Hepatocyte (in vitro differentiated cells): ENCODE measurements at regions not wholly inside any gene's neighbourhood (a gene's known extent, or its start where the extent isn't known, plus 50 kb on each side); places are given as distances from the start of the nearest gene placed in this dataset.

ENCODE experiments used
- DNase-seq: peaks from one replicate; pipeline ENCODE4 v3.0.0-alpha.2; 2016; ENCODE audit warnings: low spot score
- H2AFZ ChIP-seq: fragments of 200-600 bp; sonication (generic); 2 replicates; pipeline ENCODE4 v1.6.0; 2016; ENCODE audit warnings: antibody characterized with exemption, mild to moderate bottlenecking
- H3K27ac ChIP-seq: fragments of 200-600 bp; sonication (generic); 2 replicates; pipeline ENCODE4 v1.5.1; 2016; ENCODE audit warnings: mild to moderate bottlenecking
- H3K27me3 ChIP-seq: fragments of 200-600 bp; sonication (generic); 2 replicates; pipeline ENCODE4 v1.6.1; 2016
- H3K36me3 ChIP-seq: fragments of 200-600 bp; sonication (generic); replicated peaks from 2 replicates; pipeline ENCODE4 v1.5.1; 2016; ENCODE audit warnings: low read depth; ENCODE audit not compliant: insufficient read depth
- H3K4me1 ChIP-seq: fragments of 200-600 bp; sonication (generic); 2 replicates; pipeline ENCODE4 v1.5.1; 2016; ENCODE audit warnings: mild to moderate bottlenecking, moderate library complexity; ENCODE audit not compliant: insufficient read depth
- H3K4me2 ChIP-seq: fragments of 200-600 bp; sonication (generic); 2 replicates; pipeline ENCODE4 v1.6.0; 2016
- H3K4me3 ChIP-seq: fragments of 200-600 bp; sonication (generic); 2 replicates; pipeline ENCODE4 v1.5.1; 2016; ENCODE audit warnings: mild to moderate bottlenecking
- H3K79me2 ChIP-seq: fragments of 200-600 bp; sonication (generic); 2 replicates; pipeline ENCODE4 v1.6.0; 2017; ENCODE audit warnings: mild to moderate bottlenecking
- H3K9me2 ChIP-seq: fragments of 200-600 bp; sonication (generic); replicated peaks from 2 replicates; pipeline ENCODE4 v1.6.0; 2017; ENCODE audit warnings: mild to moderate bottlenecking; ENCODE audit not compliant: insufficient read depth
- H3K9me3 ChIP-seq: fragments of 200-600 bp; sonication (generic); 2 replicates; pipeline ENCODE4 v1.5.1; 2016; ENCODE audit warnings: low read depth, mild to moderate bottlenecking
- H4K20me1 ChIP-seq: fragments of 200-600 bp; sonication (generic); 2 replicates; pipeline ENCODE4 v1.6.0; 2016; ENCODE audit warnings: mild to moderate bottlenecking; ENCODE audit not compliant: insufficient read depth, poor library complexity, severe bottlenecking
- CTCF ChIP-seq: fragments of 200-600 bp; sonication (generic); IDR thresholded peaks from 2 replicates; pipeline ENCODE4 v1.5.1; 2016; ENCODE audit warnings: antibody characterized with exemption, mild to moderate bottlenecking; ENCODE audit not compliant: poor library complexity
- EZH2 ChIP-seq: fragments of 200-600 bp; sonication (generic); IDR thresholded peaks from 2 replicates; pipeline ENCODE4 v1.6.1; 2016; ENCODE audit warnings: antibody characterized with exemption, mild to moderate bottlenecking, borderline replicate concordance
- EZH2phosphoT487 ChIP-seq: fragments of 200-600 bp; sonication (generic); IDR thresholded peaks from one replicate; pipeline ENCODE4 v1.6.1; 2018; ENCODE audit warnings: antibody characterized with exemption, mild to moderate bottlenecking, low read depth, moderate library complexity; ENCODE audit not compliant: unreplicated experiment, severe bottlenecking
- WGBS: methylation state at CpG from one replicate; pipeline ENCODE4 v1.1.6; 2016; ENCODE audit warnings: low lambda C conversion rate; ENCODE audit errors: missing lambda C conversion rate; 5-methylcytosine and 5-hydroxymethylcytosine counted together

- Histone ChIP-seq H4K20me1 (no peaks in the 10 kb centered on the region), H3K27me3 (no peaks in the 10 kb centered on the region), H3K36me3 (no peaks in the 10 kb centered on the region), H3K79me2 (no peaks in the 10 kb centered on the region), H3K9me2 (no peaks in the 10 kb centered on the region), H3K4me3 (no peak overlapping the region), H3K4me2 (no peak overlapping the region), H3K9me3 (no peaks in the 10 kb centered on the region), H3K27ac (no peak overlapping the region), H3K4me1 (no peaks in the 10 kb centered on the region), H2AFZ (no peak overlapping the region)
- no peak for DNase-seq
- TF ChIP-seq EZH2phosphoT487 (no peak), EZH2 (no peak), CTCF (no peak)
- WGBS = 90% methylated on average over 17 of the region's 21 CpGs
Observed at GRCh38 chr22:44439356-44440223, 58.4 kb downstream of the RTL6 start.

- no peaks in the 10 kb centered on the region for H3K4me1 ChIP-seq
- no peak overlapping the region for H2AFZ ChIP-seq
- H3K27ac ChIP-seq = no peak overlapping the region
- no peak for DNase-seq
- H3K9me2 ChIP-seq = no peaks in the 10 kb centered on the region
- H3K79me2 ChIP-seq = no peaks in the 10 kb centered on the region
- H3K4me3 ChIP-seq = no peak overlapping the region
- TF ChIP-seq EZH2phosphoT487 (no peak), EZH2 (no peak), CTCF (no peak)
- no peaks in the 10 kb centered on the region for H3K9me3 ChIP-seq
- H3K36me3 ChIP-seq = no peaks in the 10 kb centered on the region
- no peaks in the 10 kb centered on the region for H4K20me1 ChIP-seq
- no peak overlapping the region for H3K4me2 ChIP-seq
- 95% methylated on average over 20 of the region's 20 CpGs for WGBS
- no peaks in the 10 kb centered on the region for H3K27me3 ChIP-seq
Observed at GRCh38 chr22:44438481-44439131, 59.4 kb downstream of the RTL6 start.

- no peak overlapping the region for H3K4me2 ChIP-seq
- no peak for DNase-seq
- TF ChIP-seq EZH2 (no peak), EZH2phosphoT487 (no peak), CTCF (no peak)
- no peak overlapping the region for H2AFZ ChIP-seq
- H3K79me2 ChIP-seq = no peaks in the 10 kb centered on the region
- no peak overlapping the region for H3K27ac ChIP-seq
- no peaks in the 10 kb centered on the region for H3K9me2 ChIP-seq
- H3K36me3 ChIP-seq = no peaks in the 10 kb centered on the region
- 94% methylated on average over 12 of the region's 14 CpGs for WGBS
- no peak overlapping the region for H3K4me3 ChIP-seq
- H3K27me3 ChIP-seq = no peaks in the 10 kb centered on the region
- no peaks in the 10 kb centered on the region for H4K20me1 ChIP-seq
- no peaks in the 10 kb centered on the region for H3K4me1 ChIP-seq
- H3K9me3 ChIP-seq = no peaks in the 10 kb centered on the region
Observed at GRCh38 chr22:44438056-44438455, 60.0 kb downstream of the RTL6 start.
